Stomach (tissue), 8 donors: ENCODE measurements at regions not wholly inside any gene's neighbourhood (a gene's known extent, or its start where the extent isn't known, plus 50 kb on each side); places are given as distances from the start of the nearest gene placed in this dataset.

Experiments used
- DNase-seq, 2 donors: peaks; one replicate each; pipeline versions ENCODE4 v3.0.0 to v3.0.0-alpha.2; 2013 to 2019
- H3K27ac ChIP-seq, 5 donors: fragments of 200-600 bp in 4 of 5; sonication (generic) in 4 of 5; one replicate each; pipeline ENCODE4 v1.5.1; 2013 to 2019; ENCODE audit warnings: mild to moderate bottlenecking in 1 of 5, moderate library complexity in 1 of 5
- H3K27me3 ChIP-seq, 3 donors: fragments of 200-600 bp; sonication (generic); one replicate each; pipeline ENCODE4 v1.5.1; 2017 to 2019; ENCODE audit warnings: mixed run types in 1 of 3
- H3K36me3 ChIP-seq, 4 donors: fragments of 200-600 bp; sonication (generic); 1 replicate in 3 of 4; 2 replicates in 1 of 4; pipeline ENCODE4 v1.5.1; 2016 to 2019
- H3K4me1 ChIP-seq, 4 donors: fragments of 200-600 bp; sonication (generic); one replicate each; pipeline ENCODE4 v1.5.1; 2016 to 2019
- H3K4me3 ChIP-seq, 4 donors: fragments of 200-600 bp; sonication (generic) in 3 of 4; one replicate each; pipeline ENCODE4 v1.5.1; 2016 to 2019; ENCODE audit warnings: mild to moderate bottlenecking in 1 of 4
- H3K9me3 ChIP-seq, 4 donors: fragments of 200-600 bp; sonication (generic); one replicate each; pipeline ENCODE4 v1.5.1; 2016 to 2019
- EP300 ChIP-seq: sonication (generic); formaldehyde crosslinking; IDR thresholded peaks from one replicate; pipeline ENCODE4 v1.6.1; 2017; ENCODE audit warnings: antibody characterized with exemption
- POLR2A ChIP-seq, 4 donors: fragments of 450-650 bp; IDR thresholded peaks; one replicate each; pipeline ENCODE4 v1.6.1; 2016; ENCODE audit warnings: antibody characterized with exemption in 4 of 4, control low read depth in 2 of 4, mild to moderate bottlenecking in 1 of 4, moderate library complexity in 1 of 4
- POLR2AphosphoS5 ChIP-seq, 3 donors: sonication (generic); formaldehyde crosslinking; IDR thresholded peaks; one replicate each; pipeline ENCODE4 v1.6.1; 2016; ENCODE audit warnings: antibody characterized with exemption in 3 of 3
- WGBS, 5 donors: extraction: QIAGEN DNeasy Blood & Tissue Kit in 3 of 5; methylation state at CpG; one replicate each; pipeline versions ENCODE4 v1.1.5 to v1.1.7; 2013 to 2018; 5-methylcytosine and 5-hydroxymethylcytosine counted together
- intact Hi-C: fragments of 100-400 bp; cut with DNase I; formaldehyde crosslinking; loops from one replicate; pipeline ENCODE4 v1.15.1; 2023; ENCODE audit warnings: low total_unique reads
- TF ChIP-seq, protein P1 (sequence below), 7 experiments: fragments of 450-650 bp in 4 of 7; fragments of 200-600 bp in 3 of 7; sonication (generic) in 3 of 7; IDR thresholded peaks; one replicate each; pipeline ENCODE4 v1.5.1; 2016 to 2019; ENCODE audit warnings: antibody characterized with exemption in 7 of 7, control low read depth in 2 of 7, mild to moderate bottlenecking in 1 of 7
- donor health status: healthy with polysubstance abuse.
- donor health status: Bipolar disorder and iron deficiency.
- donor health status: healthy.

DNA sequence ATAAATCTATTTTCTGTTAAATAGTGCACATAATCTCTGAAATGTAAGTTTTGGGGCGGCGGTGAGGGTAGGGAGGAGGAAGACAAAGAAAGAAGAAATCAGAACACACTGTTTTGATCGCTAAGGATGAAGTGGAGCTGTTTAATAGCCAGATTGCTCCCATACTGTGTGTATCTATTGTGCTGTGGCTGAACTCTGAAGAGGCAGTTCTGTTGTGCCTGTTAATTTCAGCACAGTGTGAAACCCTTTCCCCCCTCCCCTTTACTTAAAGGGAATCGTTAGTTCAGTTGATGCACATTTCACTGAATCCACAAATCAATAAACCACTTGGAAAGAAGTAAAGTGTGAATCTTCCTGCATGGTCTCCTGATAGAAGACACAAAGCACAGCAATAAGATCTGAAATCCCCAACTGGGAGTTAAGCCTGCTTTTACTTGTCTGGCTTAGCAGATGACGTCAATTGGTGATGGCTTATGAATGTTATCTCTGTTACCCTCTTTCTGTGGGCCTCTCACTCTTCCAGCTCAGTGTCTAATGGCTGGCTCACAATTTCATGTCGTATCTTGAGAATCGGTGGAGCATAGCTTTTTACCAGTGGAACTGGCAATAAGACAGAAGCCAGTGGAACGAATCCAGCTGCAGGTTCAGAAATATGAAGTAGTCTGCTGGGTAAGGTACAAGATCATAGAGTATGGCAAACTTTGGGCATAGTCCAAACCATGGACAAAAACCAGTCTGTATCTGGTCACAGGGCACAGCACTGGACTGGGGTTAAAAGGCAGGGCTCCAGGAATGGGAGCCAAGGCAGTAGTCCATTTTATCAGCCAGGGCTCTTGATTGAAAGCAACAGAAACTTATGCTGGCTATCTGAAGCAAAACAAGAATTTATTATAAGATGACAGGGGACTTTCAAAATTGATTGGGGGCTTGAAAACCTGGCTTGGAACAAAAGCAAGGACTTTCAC is 413.5 kb upstream of the SEL1L start:
- WGBS, 5 donors: 62 to 77% (median 67%) methylated on average over 8 of the region's 8 CpGs
- no peak for TF ChIP-seq EP300
- TF ChIP-seq POLR2A (IDR thresholded peaks at IDR 0.05): no peak
- no peak for TF ChIP-seq POLR2AphosphoS5 (IDR thresholded peaks at IDR 0.05)
- TF ChIP-seq, protein P1, sequence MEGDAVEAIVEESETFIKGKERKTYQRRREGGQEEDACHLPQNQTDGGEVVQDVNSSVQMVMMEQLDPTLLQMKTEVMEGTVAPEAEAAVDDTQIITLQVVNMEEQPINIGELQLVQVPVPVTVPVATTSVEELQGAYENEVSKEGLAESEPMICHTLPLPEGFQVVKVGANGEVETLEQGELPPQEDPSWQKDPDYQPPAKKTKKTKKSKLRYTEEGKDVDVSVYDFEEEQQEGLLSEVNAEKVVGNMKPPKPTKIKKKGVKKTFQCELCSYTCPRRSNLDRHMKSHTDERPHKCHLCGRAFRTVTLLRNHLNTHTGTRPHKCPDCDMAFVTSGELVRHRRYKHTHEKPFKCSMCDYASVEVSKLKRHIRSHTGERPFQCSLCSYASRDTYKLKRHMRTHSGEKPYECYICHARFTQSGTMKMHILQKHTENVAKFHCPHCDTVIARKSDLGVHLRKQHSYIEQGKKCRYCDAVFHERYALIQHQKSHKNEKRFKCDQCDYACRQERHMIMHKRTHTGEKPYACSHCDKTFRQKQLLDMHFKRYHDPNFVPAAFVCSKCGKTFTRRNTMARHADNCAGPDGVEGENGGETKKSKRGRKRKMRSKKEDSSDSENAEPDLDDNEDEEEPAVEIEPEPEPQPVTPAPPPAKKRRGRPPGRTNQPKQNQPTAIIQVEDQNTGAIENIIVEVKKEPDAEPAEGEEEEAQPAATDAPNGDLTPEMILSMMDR (IDR thresholded peaks at IDR 0.05): no peak
- H3K4me1 ChIP-seq: no peaks in the 10 kb centered on the region
- no peaks in the 10 kb centered on the region for H3K27me3 ChIP-seq
- intact Hi-C loops: no loop called here
- no peaks in the 10 kb centered on the region for H3K9me3 ChIP-seq
- H3K27ac ChIP-seq: no peak overlapping the region
- no peak overlapping the region for H3K4me3 ChIP-seq
- DNase-seq: peak in 1 of 2 donors; percentile 45
- no peaks in the 10 kb centered on the region for H3K36me3 ChIP-seq

GRCh38 chr14:81952917-81953316 is 419.3 kb upstream of the SEL1L start:
- H3K27ac ChIP-seq: no peak overlapping the region

GRCh38 chr14:81953419-81953818 is 419.8 kb upstream of the SEL1L start:
- H3K27me3 ChIP-seq: no peaks in the 10 kb centered on the region
- TF ChIP-seq EP300 (no peak), POLR2A (IDR thresholded peaks at IDR 0.05) (no peak), POLR2AphosphoS5 (IDR thresholded peaks at IDR 0.05) (no peak)
- TF ChIP-seq, protein P1 (IDR thresholded peaks at IDR 0.05): no peak
- H3K4me3 ChIP-seq: no peak overlapping the region
- no peak for DNase-seq
- WGBS, 5 donors: 63 to 73% (median 68%) methylated on average over 3 of the region's 3 CpGs
- H3K36me3 ChIP-seq: no peaks in the 10 kb centered on the region
- no peaks in the 10 kb centered on the region for H3K4me1 ChIP-seq
- H3K27ac ChIP-seq: no peak overlapping the region
- H3K9me3 ChIP-seq: no peaks in the 10 kb centered on the region
- intact Hi-C loops: no loop called here

More at GRCh38 chr14:81952917-81953316, 419.3 kb upstream of the SEL1L start:
- WGBS, 5 donors: 58 to 83% (median 65%) methylated on average over 1 to 2 of the region's 2 CpGs
- Histone ChIP-seq H3K27me3 (no peaks in the 10 kb centered on the region), H3K9me3 (no peaks in the 10 kb centered on the region), H3K36me3 (no peaks in the 10 kb centered on the region), H3K4me1 (no peaks in the 10 kb centered on the region), H3K4me3 (no peak overlapping the region)
- TF ChIP-seq, protein P1 (IDR thresholded peaks at IDR 0.05): no peak
- no peak for TF ChIP-seq EP300
- no peak for TF ChIP-seq POLR2AphosphoS5 (IDR thresholded peaks at IDR 0.05)
- no peak for TF ChIP-seq POLR2A (IDR thresholded peaks at IDR 0.05)
- intact Hi-C loops: no loop called here
- DNase-seq: no peak

DNA sequence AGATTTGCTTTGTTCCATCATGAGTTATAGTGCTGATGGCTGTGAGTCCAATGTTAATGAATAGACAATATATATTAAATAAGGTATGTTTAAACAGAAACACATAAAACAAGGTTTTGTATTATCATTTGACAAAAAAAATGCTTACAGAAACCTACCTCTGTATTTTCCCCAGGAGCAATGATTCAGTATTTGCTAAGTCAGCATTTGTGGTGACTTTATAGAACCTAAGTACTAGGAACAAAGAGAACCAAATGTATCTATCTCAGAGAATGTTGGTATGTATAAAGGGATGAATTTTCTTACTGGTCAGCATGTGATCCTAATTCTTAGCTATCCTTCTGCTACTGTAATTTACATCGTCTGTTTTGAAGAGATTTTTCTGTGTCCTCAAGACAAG is 421.5 kb upstream of the SEL1L start:
- Histone ChIP-seq H3K27ac (no peak overlapping the region), H3K4me1 (no peaks in the 10 kb centered on the region), H3K9me3 (no peaks in the 10 kb centered on the region), H3K27me3 (no peaks in the 10 kb centered on the region), H3K4me3 (no peak overlapping the region), H3K36me3 (no peaks in the 10 kb centered on the region)
- intact Hi-C loops: no loop called here
- DNase-seq: no peak
- 79 to 91% (median 87%) methylated on average over 1 of the region's 1 CpG for WGBS, 5 donors
- TF ChIP-seq POLR2A (IDR thresholded peaks at IDR 0.05) (no peak), POLR2AphosphoS5 (IDR thresholded peaks at IDR 0.05) (no peak)

DNA sequence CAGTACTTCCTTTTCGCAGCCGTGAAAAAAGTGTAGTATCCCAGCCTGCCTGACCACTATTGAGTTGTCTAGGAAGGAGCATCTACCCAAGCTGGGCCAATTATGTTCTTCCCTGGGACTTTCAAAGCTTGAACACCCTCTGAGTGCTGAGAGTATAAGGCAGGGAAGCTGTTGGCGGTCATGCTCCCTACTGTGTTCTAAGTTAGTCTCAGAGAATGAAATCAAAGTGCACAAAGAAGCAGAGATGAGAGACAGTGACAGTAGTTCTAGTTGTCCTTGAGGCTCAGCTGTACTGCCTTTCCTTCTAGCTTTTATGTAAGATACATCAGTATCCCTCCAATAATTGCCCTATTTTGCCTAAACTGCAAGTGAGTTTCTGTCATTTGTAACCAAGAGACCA is 427.1 kb upstream of the SEL1L start:
- intact Hi-C loops: no loop called here
- no peak overlapping the region for H3K4me3 ChIP-seq
- TF ChIP-seq EP300 (no peak), POLR2A (IDR thresholded peaks at IDR 0.05) (no peak), POLR2AphosphoS5 (IDR thresholded peaks at IDR 0.05) (no peak)
- TF ChIP-seq, protein P1 (IDR thresholded peaks at IDR 0.05): no peak
- no peak overlapping the region for H3K27ac ChIP-seq
- H3K4me1 ChIP-seq: no peaks in the 10 kb centered on the region
- H3K9me3 ChIP-seq: peaks cover 0 to under 1% (median 0%) of the 10 kb centered on the region in 4 donors
- WGBS, 5 donors: 88 to 95% (median 93%) methylated on average over 3 of the region's 3 CpGs
- no peak for DNase-seq
- no peaks in the 10 kb centered on the region for H3K36me3 ChIP-seq
- H3K27me3 ChIP-seq: no peaks in the 10 kb centered on the region
